ENCODE measurements at regions not wholly inside any gene's neighbourhood (a gene's known extent, or its start where the extent isn't known, plus 50 kb on each side); places are given as distances from the start of the nearest gene placed in this dataset.
"Not testable (repeated sequence)": the region's sequence is repeated elsewhere in the genome, so short reads cannot be mapped to it uniquely, and the experiment has no call there.

GRCh38 chr10:123378302-123378701 lies 224.1 kb downstream of the BUB3 start:
- no peak for DNase-seq (ENCODE audit: low read depth)

- DNase-seq (ENCODE audit: low read depth): no peak
Observed at GRCh38 chr10:123379156-123379555, 225.0 kb downstream of the BUB3 start.

- no peak for DNase-seq (ENCODE audit: low read depth)
Observed at GRCh38 chr10:123380491-123381085, 226.4 kb downstream of the BUB3 start.

GRCh38 chr10:123381224-123381623 lies 227.0 kb downstream of the BUB3 start:
- DNase-seq (ENCODE audit: low read depth): no peak

- DNase-seq (ENCODE audit: low read depth): no peak
Observed at GRCh38 chr10:123382491-123382890, 228.3 kb downstream of the BUB3 start.

- no peak for DNase-seq (ENCODE audit: low read depth)
Observed at GRCh38 chr10:123385508-123386080, 231.4 kb downstream of the BUB3 start.

- DNase-seq (ENCODE audit: low read depth): no peak
Observed at GRCh38 chr10:123389520-123389919, 235.3 kb downstream of the BUB3 start.

- no peak for DNase-seq (ENCODE audit: low read depth)
Observed at GRCh38 chr10:123390332-123390731, 236.1 kb downstream of the BUB3 start.

GRCh38 chr10:123390874-123391273 lies 236.7 kb downstream of the BUB3 start:
- no peak for DNase-seq (ENCODE audit: low read depth)

GRCh38 chr10:123391275-123392028 lies 237.2 kb downstream of the BUB3 start:
- no peak for DNase-seq (ENCODE audit: low read depth)

GRCh38 chr10:123392182-123392963 lies 238.2 kb downstream of the BUB3 start:
- DNase-seq (ENCODE audit: low read depth): no peak

- DNase-seq (ENCODE audit: low read depth): no peak
Observed at GRCh38 chr10:123393170-123393569, 239.0 kb downstream of the BUB3 start.

GRCh38 chr10:123394382-123394781 lies 240.2 kb downstream of the BUB3 start:
- no peak for DNase-seq (ENCODE audit: low read depth)

GRCh38 chr10:123395234-123395633 lies 241.0 kb downstream of the BUB3 start:
- not testable (repeated sequence) for DNase-seq (ENCODE audit: low read depth)

- no peak for DNase-seq (ENCODE audit: low read depth)
Observed at GRCh38 chr10:123395906-123396305, 241.7 kb downstream of the BUB3 start.

GRCh38 chr10:123398180-123398591 lies 244.0 kb downstream of the BUB3 start:
- DNase-seq (ENCODE audit: low read depth): no peak

GRCh38 chr10:123398756-123399155 lies 244.6 kb downstream of the BUB3 start:
- DNase-seq (ENCODE audit: low read depth): no peak

- DNase-seq (ENCODE audit: low read depth): no peak
Observed at GRCh38 chr10:123399276-123399839, 245.2 kb downstream of the BUB3 start.

GRCh38 chr10:123402021-123402420 lies 247.8 kb downstream of the BUB3 start:
- DNase-seq (ENCODE audit: low read depth): no peak

GRCh38 chr10:123402656-123403055 lies 248.5 kb downstream of the BUB3 start:
- no peak for DNase-seq (ENCODE audit: low read depth)

- no peak for DNase-seq (ENCODE audit: low read depth)
Observed at GRCh38 chr10:123404357-123404756, 250.2 kb downstream of the BUB3 start.

- no peak for DNase-seq (ENCODE audit: low read depth)
Observed at GRCh38 chr10:123408660-123409059, 254.5 kb downstream of the BUB3 start.

Data from activated T-cell treated with anti-CD3 and anti-CD28 coated beads for 48 hours (primary cell).